ENCODE measurements at regions not wholly inside any gene's neighbourhood (a gene's known extent, or its start where the extent isn't known, plus 50 kb on each side); places are given as distances from the start of the nearest gene placed in this dataset.

DNA sequence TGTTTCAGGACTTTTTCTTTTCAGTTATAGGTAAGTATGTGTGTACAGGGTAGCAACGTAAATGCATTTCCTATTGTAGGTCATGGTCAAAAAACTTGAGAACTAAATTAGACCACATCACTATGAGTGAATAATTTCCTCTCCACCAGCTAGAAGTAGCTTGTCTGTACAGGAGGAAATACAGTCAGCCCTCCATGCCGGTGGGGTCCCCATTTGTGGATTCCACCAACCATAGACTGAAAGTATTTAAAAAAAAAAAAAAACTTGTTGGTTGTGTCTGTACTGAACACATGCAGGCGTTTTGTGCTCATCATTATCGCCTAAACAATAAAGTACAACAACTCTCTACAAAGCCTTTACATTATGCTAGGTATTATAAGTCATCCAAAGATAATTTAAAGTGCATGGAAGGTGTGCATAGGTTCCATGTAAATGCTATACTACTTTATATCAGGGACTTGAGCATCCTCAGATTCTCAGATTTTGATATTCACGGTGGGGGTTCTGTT lies 94.2 kb upstream of the NDUFV2 start:
- H3K27ac Mint-ChIP-seq (ENCODE audit: unreplicated experiment) = no peak overlapping the region
- no peaks in the 10 kb centered on the region for H3K27me3 Mint-ChIP-seq (ENCODE audit: unreplicated experiment)
- no peaks in the 10 kb centered on the region for H3K4me1 Mint-ChIP-seq (ENCODE audit: low read depth, unreplicated experiment)
- H3K9me3 Mint-ChIP-seq (ENCODE audit: low read depth, unreplicated experiment) = no peaks in the 10 kb centered on the region
- intact Hi-C loops (cut with micrococcal nuclease; ENCODE audit: unreplicated experiment) = no loop called here
- no peak overlapping the region for H3K4me3 Mint-ChIP-seq (ENCODE audit: low read depth, unreplicated experiment)
- no peaks in the 10 kb centered on the region for H3K36me3 Mint-ChIP-seq (ENCODE audit: insufficient read depth, unreplicated experiment)
- DNase-seq = no peak
- no TSS peak for BruUV-seq (replicated peaks)
- TF ChIP-seq, protein P1, sequence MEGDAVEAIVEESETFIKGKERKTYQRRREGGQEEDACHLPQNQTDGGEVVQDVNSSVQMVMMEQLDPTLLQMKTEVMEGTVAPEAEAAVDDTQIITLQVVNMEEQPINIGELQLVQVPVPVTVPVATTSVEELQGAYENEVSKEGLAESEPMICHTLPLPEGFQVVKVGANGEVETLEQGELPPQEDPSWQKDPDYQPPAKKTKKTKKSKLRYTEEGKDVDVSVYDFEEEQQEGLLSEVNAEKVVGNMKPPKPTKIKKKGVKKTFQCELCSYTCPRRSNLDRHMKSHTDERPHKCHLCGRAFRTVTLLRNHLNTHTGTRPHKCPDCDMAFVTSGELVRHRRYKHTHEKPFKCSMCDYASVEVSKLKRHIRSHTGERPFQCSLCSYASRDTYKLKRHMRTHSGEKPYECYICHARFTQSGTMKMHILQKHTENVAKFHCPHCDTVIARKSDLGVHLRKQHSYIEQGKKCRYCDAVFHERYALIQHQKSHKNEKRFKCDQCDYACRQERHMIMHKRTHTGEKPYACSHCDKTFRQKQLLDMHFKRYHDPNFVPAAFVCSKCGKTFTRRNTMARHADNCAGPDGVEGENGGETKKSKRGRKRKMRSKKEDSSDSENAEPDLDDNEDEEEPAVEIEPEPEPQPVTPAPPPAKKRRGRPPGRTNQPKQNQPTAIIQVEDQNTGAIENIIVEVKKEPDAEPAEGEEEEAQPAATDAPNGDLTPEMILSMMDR (IDR thresholded peaks at IDR 0.05; ENCODE audit: unreplicated experiment) = no peak
- CTCF ChIA-PET = no interaction called here

DNA sequence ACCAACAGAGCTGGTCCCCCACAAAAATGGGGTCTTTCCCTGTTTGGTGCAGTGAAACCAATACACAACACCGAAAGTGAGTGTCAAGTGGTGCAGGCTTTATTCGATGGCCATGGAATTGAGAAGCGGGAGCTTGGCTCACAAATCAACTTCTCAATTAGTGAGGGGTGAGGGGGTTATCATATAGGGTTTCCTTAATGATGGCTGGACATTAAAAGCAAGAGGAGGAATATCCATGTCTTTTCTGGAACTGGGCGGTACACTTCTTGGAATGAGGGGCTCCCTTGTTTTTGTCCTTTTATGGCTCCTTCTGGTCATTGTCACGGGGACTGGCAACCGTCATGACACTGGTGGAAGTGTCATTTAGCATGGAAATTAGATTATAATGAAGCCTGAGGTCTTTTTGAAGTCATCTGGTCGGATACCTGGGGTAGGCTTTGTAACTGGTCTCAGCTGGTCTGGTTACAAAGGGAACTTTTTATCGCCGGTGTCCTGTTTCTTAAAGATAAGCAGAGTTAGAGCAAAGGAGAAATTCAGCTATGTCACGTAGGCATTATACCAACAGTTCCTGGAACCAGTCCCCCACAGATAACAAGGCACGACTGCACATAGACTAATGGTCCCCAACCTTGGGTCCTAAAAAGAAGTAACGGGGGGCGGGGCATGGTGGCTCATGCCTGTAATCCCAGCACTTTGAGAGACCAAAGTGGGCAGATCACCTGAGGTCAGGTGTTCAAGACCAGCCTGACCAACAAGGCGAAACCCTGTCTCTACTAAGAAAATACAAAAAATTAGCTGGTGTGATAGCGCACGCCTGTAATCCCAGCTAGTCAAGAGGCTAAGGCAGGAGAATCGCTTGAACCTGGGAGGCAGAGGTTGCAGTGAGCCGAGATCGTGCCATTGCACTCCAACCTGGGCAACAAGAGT lies 93.5 kb upstream of the NDUFV2 start:
- BruUV-seq (replicated peaks) = no TSS peak
- intact Hi-C loops (cut with micrococcal nuclease; ENCODE audit: unreplicated experiment) = no loop called here
- Mint-ChIP-seq H3K27me3 (ENCODE audit: unreplicated experiment) (no peaks in the 10 kb centered on the region), H3K4me3 (ENCODE audit: low read depth, unreplicated experiment) (no peak overlapping the region), H3K36me3 (ENCODE audit: insufficient read depth, unreplicated experiment) (no peaks in the 10 kb centered on the region), H3K4me1 (ENCODE audit: low read depth, unreplicated experiment) (no peaks in the 10 kb centered on the region), H3K27ac (ENCODE audit: unreplicated experiment) (no peak overlapping the region), H3K9me3 (ENCODE audit: low read depth, unreplicated experiment) (no peaks in the 10 kb centered on the region)
- CTCF ChIA-PET = no interaction called here
- TF ChIP-seq, protein P1 (IDR thresholded peaks at IDR 0.05; ENCODE audit: unreplicated experiment) = no peak
- DNase-seq = no peak

DNA sequence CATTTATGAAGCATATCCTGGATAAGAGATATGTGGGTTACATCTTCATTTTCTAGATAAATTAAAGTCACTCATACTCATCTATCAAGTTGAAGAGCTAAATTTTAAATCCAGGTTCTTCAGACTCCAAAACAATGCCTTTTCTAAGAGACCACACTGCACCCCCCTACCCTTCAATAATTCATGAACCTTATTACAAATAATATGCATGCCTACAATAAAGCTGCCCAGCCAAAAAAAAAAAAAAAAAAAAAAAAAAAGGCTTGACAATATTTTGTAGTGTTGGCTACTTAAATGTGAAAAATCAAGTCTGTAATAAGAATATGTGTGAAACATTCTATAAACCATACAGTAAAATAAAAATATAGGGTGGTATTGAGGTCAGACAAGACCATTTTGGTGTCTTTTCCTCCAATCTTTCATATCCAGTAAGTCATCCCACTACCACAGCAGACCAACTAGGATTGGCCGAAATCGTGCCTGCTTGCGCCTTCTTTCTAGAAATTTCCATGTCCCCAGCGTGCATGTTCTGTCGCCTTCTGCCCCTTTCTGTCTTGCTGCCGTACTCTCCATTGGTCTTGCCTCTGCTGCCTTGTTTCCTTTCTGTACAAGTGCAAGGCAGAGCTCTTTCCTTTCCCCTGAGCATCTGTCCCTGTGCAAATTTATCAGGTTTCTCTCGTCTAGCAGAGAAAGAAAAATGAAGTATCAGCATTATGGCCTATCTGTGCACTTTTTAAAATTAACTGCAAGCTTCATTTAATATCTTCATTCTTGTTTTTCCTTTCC lies 92.6 kb upstream of the NDUFV2 start:
- Mint-ChIP-seq H3K9me3 (ENCODE audit: low read depth, unreplicated experiment) (no peaks in the 10 kb centered on the region), H3K27ac (ENCODE audit: unreplicated experiment) (no peak overlapping the region), H3K4me3 (ENCODE audit: low read depth, unreplicated experiment) (no peak overlapping the region), H3K4me1 (ENCODE audit: low read depth, unreplicated experiment) (no peaks in the 10 kb centered on the region), H3K27me3 (ENCODE audit: unreplicated experiment) (no peaks in the 10 kb centered on the region), H3K36me3 (ENCODE audit: insufficient read depth, unreplicated experiment) (no peaks in the 10 kb centered on the region)
- BruUV-seq (replicated peaks) = no TSS peak
- CTCF ChIA-PET = no interaction called here
- TF ChIP-seq, protein P1 (IDR thresholded peaks at IDR 0.05; ENCODE audit: unreplicated experiment) = no peak
- intact Hi-C loops (cut with micrococcal nuclease; ENCODE audit: unreplicated experiment) = no loop called here
- no peak for DNase-seq

DNA sequence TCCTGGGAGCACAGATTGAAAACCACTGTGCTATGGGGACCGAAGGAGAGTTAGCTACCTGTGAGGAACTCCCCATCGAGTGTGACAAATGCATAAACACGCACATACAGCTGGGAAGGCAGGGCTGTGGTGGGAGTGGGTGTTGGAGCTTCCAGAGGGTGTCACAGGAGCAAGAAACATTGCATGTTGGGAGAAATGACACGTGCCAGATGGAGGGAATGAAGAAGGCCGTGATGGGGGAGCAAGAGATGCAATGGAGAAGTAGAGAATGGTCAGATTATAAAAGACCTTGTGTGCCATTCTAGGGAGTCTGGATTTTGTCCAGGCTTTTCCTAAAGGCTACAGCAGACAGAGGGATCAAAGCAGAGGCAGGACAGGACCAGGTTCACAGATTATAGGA lies 91.1 kb upstream of the NDUFV2 start:
- no peak overlapping the region for H3K4me3 Mint-ChIP-seq (ENCODE audit: low read depth, unreplicated experiment)
- H3K4me1 Mint-ChIP-seq (ENCODE audit: low read depth, unreplicated experiment) = no peaks in the 10 kb centered on the region
- no peaks in the 10 kb centered on the region for H3K36me3 Mint-ChIP-seq (ENCODE audit: insufficient read depth, unreplicated experiment)
- CTCF ChIA-PET = interaction anchor here (0.5 kb wide), 1 partner anchor 149 kb away, joined by 4 read pairs; no protein-coding TSS in a partner anchor
- no peaks in the 10 kb centered on the region for H3K9me3 Mint-ChIP-seq (ENCODE audit: low read depth, unreplicated experiment)
- H3K27me3 Mint-ChIP-seq (ENCODE audit: unreplicated experiment) = no peaks in the 10 kb centered on the region
- TF ChIP-seq, protein P1 (IDR thresholded peaks at IDR 0.05; ENCODE audit: unreplicated experiment) = no peak
- intact Hi-C loops (cut with micrococcal nuclease; ENCODE audit: unreplicated experiment) = no loop called here
- no peak overlapping the region for H3K27ac Mint-ChIP-seq (ENCODE audit: unreplicated experiment)
- DNase-seq = no peak
- no TSS peak for BruUV-seq (replicated peaks)

All from Calu3 (cell line).